ENCODE measurements at regions not wholly inside any gene's neighbourhood (a gene's known extent, or its start where the extent isn't known, plus 50 kb on each side); places are given as distances from the start of the nearest gene placed in this dataset.

GRCh38 chr12:60872850-60873713 lies 1277.3 kb downstream of the SLC16A7 start:
- H3K4me3 ChIP-seq (ENCODE audit: control insufficient read depth, low read depth, low read length), result no peak overlapping the region
- no peak for DNase-seq (ENCODE audit: low read depth)
- TF ChIP-seq CTCF (conservative IDR thresholded peaks at IDR 0.05; ENCODE audit: control insufficient read depth, insufficient read depth, low read depth, low read length), result no peak

- DNase-seq (ENCODE audit: low read depth), result no peak
- no peak overlapping the region for H3K4me3 ChIP-seq (ENCODE audit: control insufficient read depth, low read depth, low read length)
- no peak for TF ChIP-seq CTCF (conservative IDR thresholded peaks at IDR 0.05; ENCODE audit: control insufficient read depth, insufficient read depth, low read depth, low read length)
Measured at GRCh38 chr12:60874091-60874490, 1278.3 kb downstream of the SLC16A7 start.

GRCh38 chr12:60920841-60921495 lies 1325.1 kb downstream of the SLC16A7 start:
- TF ChIP-seq CTCF (conservative IDR thresholded peaks at IDR 0.05; ENCODE audit: control insufficient read depth, insufficient read depth, low read depth, low read length), result no peak
- H3K4me3 ChIP-seq (ENCODE audit: control insufficient read depth, low read depth, low read length), result no peak overlapping the region
- DNase-seq (ENCODE audit: low read depth), result peak; percentile 2

GRCh38 chr12:60921541-60921940 lies 1325.7 kb downstream of the SLC16A7 start:
- no peak for TF ChIP-seq CTCF (conservative IDR thresholded peaks at IDR 0.05; ENCODE audit: control insufficient read depth, insufficient read depth, low read depth, low read length)
- DNase-seq (ENCODE audit: low read depth), result no peak
- no peak overlapping the region for H3K4me3 ChIP-seq (ENCODE audit: control insufficient read depth, low read depth, low read length)

- TF ChIP-seq CTCF (conservative IDR thresholded peaks at IDR 0.05; ENCODE audit: control insufficient read depth, insufficient read depth, low read depth, low read length), result no peak
- H3K4me3 ChIP-seq (ENCODE audit: control insufficient read depth, low read depth, low read length), result no peak overlapping the region
- DNase-seq (ENCODE audit: low read depth), result no peak
Measured at GRCh38 chr12:60926256-60926655, 1330.4 kb downstream of the SLC16A7 start.

- DNase-seq (ENCODE audit: low read depth), result no peak
Measured at GRCh38 chr12:60930151-60930550, 1330.1 kb upstream of the USP15 start.

More at GRCh38 chr12:60930151-60930550, 1330.1 kb upstream of the USP15 start:
- no peak for TF ChIP-seq CTCF (conservative IDR thresholded peaks at IDR 0.05; ENCODE audit: control insufficient read depth, insufficient read depth, low read depth, low read length)
- H3K4me3 ChIP-seq (ENCODE audit: control insufficient read depth, low read depth, low read length), result no peak overlapping the region

All from fibroblast of mammary gland (primary cell).